LoVo (cell line): ENCODE measurements at regions not wholly inside any gene's neighbourhood (a gene's known extent, or its start where the extent isn't known, plus 50 kb on each side); places are given as distances from the start of the nearest gene placed in this dataset.

Experiments
- DNase-seq: peaks from one replicate; pipeline ENCODE4 v3.0.0-alpha.2; 2016; ENCODE audit warnings: low spot score

GRCh38 chr2:136468799-136469369 lies 296.5 kb upstream of the THSD7B start:
- no peak for DNase-seq

DNA sequence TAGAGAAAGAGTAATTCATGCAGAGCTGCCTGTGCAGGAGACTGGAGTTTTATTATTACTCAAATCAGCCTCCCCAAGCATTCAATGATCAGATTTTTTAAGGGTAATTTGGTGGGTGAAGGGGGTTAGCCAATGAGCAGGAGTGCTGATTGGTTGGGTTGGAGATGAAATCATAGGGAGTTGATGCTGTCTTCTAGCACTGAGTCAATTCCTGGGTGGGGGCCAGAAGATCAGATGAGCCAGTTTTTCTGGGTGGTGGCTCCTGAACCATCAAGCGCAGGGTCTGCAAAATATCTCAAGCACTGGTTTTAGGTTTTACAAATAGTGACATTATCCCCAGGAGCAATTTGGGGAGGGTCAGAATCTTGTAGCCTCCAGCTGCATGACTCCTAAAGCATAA lies 312.8 kb upstream of the THSD7B start:
- no peak for DNase-seq

- no peak for DNase-seq
These were observed 316.2 kb upstream of the THSD7B start for GRCh38 chr2:136448986-136449780.

DNA sequence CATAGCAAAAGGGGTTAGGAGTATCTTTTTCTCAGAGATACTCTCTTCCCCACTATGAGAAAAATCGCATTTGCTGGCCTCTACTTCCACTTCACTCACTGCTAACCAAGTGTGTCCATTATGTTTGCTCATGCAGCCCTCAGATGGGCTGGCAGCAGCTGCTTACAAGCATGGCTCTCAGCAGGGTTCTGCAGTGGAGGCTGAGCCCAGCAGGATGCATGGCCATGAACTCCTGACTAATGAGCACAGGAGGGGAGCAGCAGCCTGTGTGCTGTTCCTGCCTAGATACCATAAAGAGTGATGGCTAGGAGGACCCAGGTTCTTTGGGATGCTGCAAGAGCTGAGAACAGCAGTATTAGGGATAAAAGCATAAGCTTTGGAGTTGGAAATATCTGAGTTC lies 316.9 kb upstream of the THSD7B start:
- no peak for DNase-seq

DNA sequence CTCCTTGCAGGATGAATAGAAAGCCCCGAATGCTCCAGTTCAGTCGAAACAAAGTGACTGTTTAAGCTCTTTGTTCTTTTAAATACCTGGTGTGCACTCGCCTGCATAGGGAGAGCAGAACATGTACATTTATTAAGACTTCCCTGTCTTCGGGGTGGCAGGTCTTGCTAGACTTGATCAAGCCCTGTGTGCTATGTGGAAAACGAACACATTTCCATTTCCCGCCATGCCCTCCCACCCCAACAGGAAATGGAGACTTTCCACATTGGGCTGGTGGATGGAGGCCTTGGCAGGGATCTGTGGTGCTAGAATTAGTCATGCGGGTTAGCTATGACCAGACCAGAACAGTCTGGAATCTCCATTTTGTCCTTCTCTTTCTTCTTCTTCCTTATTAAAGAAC lies 321.0 kb upstream of the THSD7B start:
- DNase-seq: no peak

- no peak for DNase-seq
These were observed 321.7 kb upstream of the THSD7B start for GRCh38 chr2:136443661-136444060.

DNA sequence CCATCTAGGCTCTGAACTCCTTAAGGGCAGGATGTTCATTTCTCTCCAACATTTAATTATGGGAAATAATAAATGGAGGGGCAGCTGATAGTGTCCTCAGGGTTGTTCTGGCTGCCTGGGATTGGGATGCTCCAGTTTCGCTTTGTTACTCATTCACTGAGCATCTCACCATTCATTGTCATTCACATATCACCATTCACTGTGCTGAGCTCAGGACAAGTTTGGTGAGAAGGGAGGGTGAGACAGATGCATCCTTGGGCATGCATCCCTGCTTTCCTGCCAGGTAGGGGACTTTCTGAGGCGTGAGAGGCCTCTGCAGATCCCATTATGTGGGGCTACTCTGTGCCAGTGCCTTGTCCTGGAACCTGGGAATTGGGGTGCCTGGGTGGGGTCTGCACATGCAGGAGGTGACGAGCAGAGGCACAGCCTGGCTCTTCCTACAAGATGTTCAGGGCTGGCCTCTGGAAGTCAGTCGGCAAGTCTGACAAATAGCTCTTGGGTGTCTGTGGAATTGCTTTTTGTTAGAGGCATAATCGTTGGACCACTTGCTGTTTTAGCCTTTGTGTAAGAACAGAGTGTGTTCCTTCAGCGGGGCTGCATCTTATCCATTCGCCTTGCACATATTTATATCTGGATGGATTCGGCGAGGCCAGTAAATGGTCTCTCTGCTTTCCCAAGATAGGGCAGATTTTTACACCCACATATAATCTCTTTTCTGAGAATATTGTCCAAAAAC lies 323.2 kb upstream of the THSD7B start:
- no peak for DNase-seq

GRCh38 chr2:136439064-136439676 lies 321.2 kb upstream of the CXCR4 start:
- no peak for DNase-seq

GRCh38 chr2:136437461-136437860 lies 319.5 kb upstream of the CXCR4 start:
- no peak for DNase-seq

DNA sequence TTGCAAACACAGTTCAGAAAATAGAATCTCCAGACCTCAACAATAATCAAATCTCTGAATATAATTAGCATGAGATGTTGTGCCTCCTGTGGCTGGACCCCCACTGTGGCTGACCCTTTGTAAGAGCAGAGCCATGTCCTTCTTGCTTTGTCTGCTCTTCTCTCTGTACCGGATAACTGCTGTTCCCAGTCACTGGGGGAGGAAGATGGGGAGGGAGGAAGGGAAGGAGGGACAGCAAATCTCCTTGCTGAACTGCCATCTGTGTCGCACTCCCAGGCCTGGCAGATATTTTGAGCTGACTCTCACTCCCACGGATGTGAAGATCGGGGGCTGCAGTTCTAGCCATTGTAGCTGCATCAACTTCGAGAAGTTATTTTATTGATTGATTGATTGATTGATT lies 319.0 kb upstream of the CXCR4 start:
- DNase-seq: no peak

- no peak for DNase-seq
These were observed 316.3 kb upstream of the CXCR4 start for GRCh38 chr2:136434251-136434715.

DNA sequence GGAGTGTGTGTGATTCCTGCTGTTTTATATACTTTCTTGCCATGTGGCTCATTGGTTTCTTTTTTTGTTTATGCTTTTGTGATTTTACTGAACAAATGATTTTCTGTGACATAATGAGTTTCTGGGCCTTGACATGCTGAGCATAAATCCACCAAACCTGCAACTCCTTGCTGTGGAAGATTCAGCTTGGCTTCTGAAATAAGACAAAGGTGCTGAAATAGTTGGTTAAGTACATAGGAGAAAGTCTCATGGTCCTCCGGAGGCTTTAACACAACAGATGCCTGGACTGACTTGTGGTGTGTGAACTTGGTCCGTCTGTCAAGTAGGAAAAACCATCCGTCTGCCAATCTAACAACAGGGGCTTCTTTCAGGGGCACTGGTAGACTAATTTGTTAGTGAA lies 315.3 kb upstream of the CXCR4 start:
- no peak for DNase-seq

DNA sequence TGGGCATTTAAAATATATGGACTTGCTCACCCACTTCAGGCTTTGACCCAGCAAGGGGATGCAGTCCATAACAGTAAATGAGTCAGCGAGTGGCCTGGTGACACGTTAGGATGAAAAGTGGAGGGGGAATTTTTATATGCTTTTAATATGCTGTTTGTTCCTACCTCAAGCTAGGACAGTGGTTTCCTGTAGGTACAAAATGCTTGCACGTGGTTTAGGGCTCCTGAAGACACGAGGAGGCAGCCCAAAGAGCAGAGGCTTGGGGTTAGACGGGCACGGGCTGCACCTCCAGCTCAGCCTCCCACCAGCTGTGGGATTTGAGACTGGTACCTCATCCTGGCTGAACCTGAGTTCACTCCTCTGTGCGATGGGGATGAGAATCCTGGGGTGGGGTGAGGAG lies 306.2 kb upstream of the CXCR4 start:
- no peak for DNase-seq

DNA sequence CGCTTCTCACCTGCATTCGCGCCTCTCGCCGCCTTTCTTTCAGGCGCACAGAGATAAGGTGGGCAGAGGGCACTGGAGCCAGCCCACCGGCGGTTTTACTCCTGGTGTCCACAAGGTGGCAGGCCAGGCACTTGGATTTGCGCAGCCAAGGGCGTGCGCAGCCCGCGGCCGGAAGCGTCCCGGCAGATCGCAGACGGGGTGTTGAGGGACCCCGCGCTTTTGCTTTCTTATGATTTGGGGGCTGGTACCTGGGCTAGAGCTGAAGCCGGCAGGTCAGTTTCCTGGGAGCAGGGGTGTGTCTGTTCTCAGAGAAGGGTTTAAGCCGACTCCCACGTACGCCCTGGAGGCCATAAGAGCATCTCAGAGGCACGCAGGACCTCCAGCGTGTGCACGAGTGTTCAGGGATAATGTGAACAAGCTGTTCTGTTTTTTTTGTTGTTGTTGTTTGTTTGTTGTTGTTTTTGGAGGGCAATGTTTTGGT lies 305.6 kb upstream of the CXCR4 start:
- peak; percentile 73 for DNase-seq

GRCh38 chr2:136422512-136422911 lies 304.6 kb upstream of the CXCR4 start:
- DNase-seq: no peak

GRCh38 chr2:136420346-136420745 lies 302.4 kb upstream of the CXCR4 start:
- no peak for DNase-seq

- no peak for DNase-seq
These were observed 294.0 kb upstream of the CXCR4 start for GRCh38 chr2:136411946-136412345.

GRCh38 chr2:136410673-136411072 lies 292.7 kb upstream of the CXCR4 start:
- no peak for DNase-seq

- no peak for DNase-seq
These were observed 290.8 kb upstream of the CXCR4 start for GRCh38 chr2:136408795-136409194.

DNA sequence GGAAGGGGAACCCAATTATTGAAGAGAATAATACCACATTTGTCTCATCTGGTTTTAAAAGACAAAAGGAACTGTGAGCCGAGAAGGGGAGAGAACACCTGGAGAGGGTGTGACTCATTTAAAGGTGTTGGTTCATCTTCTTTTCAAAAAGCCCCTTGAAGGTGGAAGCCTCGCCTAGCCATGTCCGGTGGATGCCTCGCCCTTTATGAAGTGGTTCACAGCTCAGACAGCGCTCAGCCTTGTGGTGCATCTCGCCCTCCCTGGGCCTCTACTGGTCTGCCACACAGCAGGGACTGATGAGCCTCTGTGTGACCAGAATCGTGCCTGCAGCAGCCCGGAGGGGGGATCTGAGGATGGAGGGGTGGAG lies 290.0 kb upstream of the CXCR4 start:
- DNase-seq: no peak

DNA sequence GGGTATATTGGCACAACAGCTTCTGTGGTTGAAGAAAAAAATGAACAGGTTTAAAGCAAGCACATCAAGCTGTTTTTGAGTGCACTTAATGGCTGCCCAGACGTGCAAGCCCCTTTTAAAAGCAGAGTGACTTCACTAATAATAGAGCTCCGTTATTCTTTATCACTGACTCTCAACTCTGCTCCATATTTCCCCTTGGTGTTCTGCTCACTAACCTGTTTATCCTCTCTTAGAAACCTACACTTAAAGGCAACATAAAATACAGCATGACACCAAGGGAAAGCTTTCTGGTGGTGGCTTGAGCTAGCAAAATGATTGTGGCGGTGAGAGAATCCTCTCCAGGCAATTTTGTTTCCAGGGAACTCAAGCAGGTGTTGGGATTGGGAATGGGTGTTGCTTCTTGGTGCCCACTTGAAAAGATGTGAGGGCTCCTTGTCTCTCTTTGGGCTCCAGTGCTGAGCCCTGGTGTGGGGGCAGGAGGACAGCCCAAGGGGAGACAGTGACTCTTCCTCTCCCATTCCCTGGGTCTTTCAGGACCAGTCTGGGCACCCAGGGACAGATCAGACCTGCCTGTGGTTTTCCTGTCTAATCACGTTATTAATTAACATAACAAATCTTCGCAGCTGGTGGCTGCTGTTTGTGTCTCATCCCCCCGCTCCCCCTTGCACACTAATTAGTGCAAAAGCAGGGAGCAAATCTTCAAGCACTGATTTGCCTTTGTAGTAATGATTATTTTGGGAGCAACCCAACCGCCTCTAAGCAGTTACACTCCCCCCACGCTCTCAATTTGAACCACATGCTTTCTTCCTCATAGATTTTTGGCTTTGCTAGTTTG lies 289.4 kb upstream of the CXCR4 start:
- no peak for DNase-seq

- DNase-seq: no peak
These were observed 287.0 kb upstream of the CXCR4 start for GRCh38 chr2:136404925-136405324.
